GM19324 (cell line): ENCODE measurements at regions not wholly inside any gene's neighbourhood (a gene's known extent, or its start where the extent isn't known, plus 50 kb on each side); places are given as distances from the start of the nearest gene placed in this dataset.
"Not testable (repeated sequence)": the region's sequence is repeated elsewhere in the genome, so short reads cannot be mapped to it uniquely, and the experiment has no call there.

Source experiments
- ATAC-seq: cut with Tn5 transposase; IDR thresholded peaks from one replicate; pipeline ENCODE4 v1.9.1; 2021; ENCODE audit warnings: mild to moderate bottlenecking, moderate library complexity; ENCODE audit not compliant: unreplicated experiment, low FRiP score

DNA sequence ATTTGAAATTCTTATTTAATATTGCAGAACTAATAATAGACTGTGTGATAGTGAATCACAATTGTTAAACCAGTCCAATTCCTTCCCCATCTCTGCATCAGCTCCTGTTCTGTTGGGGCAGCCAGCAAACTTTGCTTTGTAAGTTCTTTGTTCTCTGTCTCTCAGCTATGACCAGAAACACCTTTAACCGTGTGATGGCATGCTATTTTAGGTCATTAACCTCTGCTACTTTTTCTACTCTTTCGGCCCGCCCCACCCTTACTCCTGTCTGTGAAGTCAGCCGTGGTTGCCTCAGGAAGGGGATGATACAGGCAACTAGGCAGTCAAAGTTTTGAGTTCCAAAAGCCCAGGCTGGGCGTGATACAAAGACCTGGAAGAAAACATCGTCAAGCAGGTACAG lies 51.3 kb upstream of the EGFL6 start:
- ATAC-seq = no peak

DNA sequence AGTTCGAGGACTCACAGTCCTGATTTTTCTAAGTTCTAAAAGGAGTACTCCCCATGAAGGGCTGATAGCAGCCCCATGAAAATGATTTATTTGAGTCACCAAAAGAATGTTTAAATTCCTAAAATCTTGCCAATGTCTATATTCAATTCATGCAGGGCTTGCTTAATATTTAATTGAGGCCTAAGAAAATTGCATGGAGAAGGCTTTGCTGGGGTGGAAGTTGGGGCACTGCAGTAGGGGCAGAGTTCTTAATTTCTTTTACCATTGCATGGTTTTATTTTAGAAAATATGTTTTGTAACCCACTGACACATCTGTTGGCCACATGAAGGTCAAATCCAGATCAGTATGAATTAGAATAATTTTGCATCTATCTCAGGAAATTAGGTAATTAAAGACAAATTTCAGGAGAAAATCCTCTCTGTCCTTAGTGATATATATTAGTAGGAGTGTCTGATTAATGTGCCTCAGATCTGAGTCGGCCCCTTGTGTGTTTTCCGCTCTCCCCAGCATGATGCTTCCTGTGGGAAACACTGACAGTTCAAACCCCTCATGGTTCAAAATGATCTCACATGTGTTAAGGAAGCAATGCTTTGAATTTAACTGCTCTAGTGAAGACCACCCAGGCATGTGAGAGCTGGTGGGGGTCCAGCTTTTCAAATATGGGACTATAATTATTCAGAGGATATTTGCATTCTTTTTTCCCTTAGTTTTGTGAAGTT lies 54.0 kb upstream of the EGFL6 start:
- ATAC-seq = no peak

DNA sequence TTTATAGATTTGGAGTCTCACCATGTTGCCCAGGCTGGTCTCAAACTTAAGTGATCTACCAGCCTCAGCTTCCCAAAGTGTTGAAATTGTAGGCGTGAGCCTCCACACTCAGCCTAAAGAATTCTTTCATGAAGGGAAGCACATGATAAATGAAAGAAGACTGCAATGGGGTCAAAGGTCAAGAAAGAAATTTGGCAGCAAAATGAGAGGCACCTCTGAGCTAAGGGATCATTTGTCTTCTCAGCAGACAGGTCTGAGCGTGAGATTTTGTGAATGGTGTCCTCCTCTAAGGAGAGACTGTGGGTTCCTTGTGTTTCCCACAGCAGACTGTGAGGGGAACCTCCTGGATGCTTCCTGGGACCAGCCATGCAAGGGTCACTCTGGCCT lies 57.5 kb upstream of the EGFL6 start:
- no peak for ATAC-seq

DNA sequence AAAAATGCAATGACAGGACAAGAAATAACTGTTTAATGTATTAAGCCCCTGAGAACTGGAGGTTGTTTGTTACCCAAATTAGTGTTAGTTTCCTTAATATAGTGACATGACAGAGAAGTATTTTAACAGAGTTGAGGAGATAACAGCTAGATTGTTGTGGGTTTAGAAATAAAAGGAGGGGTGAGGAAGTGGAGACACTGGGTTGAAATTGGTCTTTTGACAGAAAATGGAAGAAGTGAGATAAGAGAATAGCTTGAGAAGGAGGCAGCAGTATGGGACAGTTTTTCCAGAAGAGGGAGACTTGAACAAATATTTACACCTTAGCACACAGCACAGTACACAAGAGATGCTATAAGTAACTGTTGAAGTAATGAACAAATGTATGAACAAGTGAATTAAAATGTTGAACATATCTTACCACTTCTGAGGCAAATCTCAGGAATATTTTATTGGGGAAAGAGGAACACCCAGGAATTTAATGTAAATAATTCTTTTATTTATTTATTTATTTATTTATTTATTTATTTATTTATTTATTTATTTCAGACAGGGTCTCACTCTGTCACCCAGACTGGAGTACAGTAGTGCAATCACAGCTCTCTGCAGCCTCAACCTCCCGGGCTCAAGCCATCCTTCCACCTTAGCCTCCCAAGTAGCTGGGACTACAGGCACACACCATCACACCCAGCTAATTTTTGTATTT lies 58.0 kb upstream of the EGFL6 start:
- ATAC-seq = no peak

DNA sequence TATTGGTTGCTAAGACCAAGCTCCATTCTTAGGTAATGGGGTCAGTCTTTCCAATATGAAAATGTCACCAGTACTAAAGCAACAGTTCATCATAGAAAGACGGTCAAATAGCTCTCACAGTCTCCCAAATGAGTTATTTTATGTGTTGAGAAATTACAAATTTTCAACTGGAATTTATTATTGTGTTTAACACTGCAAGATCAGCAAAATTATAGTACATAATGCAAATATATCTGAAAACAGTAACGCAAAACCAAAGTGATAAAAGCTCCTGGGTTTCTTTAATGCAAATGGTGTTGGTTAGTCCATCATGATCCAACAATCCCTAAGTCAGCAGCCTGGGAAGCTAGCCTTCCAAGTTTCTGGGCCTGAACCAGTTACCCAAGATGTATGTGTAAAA lies 61.5 kb upstream of the EGFL6 start:
- ATAC-seq = no peak

DNA sequence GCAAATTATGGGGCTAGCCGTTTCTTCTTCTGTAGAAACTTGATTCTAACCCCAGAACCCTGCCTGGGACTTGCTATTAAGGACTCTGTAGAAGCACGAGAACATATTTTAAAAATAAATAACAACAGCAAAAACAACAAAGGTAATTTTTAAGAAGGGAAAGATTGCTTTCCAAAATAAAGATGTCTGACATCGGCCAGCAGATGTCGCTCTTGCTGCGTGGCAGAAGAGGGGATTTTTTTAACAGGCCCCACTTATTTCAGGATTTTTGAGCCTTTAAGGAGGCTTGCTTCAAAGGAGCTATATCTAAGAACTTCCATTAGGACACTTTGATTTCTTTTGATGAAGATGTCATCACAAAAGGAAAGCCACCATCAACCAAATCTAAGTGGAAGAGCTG lies 62.8 kb upstream of the EGFL6 start:
- no peak for ATAC-seq

DNA sequence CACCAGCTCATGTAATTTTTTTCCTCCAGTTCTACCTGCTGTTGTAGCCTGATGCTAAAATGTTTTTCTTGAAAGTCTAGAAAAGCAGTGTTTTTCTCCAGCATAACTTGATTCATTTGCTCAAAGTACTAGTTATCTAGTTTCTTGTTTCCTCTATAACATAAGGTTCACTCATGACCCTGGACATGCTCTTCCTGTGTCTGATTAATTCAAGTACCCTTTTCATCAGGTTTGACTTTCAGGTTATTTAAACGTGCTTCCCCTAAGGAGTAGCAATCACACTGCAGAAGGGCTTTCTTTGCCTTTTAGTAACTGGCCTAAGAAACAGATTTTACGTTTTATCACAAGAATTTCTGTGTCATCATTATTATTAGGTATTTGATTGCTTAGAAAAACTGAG lies 66.8 kb upstream of the EGFL6 start:
- ATAC-seq = no peak

DNA sequence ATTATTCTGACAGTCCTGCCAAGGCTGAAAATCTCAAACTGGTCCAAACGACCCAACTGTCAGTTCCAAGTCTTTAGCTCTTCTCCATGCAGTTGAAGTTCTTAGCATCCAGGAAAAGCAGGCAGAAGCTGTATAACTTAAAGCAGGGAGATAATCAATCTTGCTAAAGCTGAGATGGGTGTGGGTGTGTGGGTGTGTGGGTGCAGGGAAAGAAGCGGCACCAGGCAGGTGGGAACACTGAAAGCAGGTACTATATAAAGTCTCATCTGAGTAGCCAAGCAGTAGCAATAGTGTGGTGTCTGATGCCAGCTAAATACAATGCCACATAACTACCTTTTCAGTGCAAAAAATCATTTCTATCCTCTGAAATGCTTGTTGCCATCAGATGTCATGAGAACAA lies 69.7 kb upstream of the EGFL6 start:
- ATAC-seq = no peak

DNA sequence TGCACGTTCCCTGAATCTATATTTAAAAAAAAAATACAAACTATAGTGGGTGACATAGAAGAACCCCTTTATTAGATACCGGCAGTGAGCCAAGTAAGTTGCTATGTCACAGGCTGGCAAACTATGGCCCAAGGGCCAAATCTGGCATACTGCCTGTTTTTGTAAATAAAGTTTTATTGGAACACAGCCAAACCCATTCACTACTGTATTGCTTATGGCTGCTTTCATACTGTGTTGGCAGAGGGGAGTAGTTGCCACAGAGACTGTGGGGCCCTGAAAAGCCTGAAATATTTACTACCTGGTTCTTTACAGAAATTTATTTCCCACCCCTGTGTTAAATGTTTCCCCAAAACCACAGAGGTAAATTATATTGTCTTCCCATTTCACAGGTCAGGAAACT lies 71.2 kb upstream of the EGFL6 start:
- ATAC-seq = no peak

DNA sequence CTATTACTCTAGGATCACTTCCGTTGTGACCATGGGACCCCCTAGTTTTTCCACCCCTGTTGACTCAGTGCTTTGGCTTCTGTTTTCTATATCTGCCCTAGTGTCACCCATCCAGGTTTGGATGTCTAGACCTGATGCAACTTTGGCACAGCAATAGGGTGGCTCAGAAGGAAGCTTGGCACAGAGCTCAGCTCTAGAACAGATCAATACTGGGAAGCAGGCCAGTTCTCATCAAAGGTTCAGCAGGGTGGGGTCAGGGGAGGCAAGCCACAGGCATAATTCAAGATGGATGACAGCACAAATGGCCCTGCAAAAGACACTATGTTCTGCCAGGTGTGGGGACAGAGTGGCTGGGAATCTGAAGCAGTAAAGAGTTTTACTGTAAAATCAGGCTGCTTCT lies 74.2 kb upstream of the EGFL6 start:
- no peak for ATAC-seq

DNA sequence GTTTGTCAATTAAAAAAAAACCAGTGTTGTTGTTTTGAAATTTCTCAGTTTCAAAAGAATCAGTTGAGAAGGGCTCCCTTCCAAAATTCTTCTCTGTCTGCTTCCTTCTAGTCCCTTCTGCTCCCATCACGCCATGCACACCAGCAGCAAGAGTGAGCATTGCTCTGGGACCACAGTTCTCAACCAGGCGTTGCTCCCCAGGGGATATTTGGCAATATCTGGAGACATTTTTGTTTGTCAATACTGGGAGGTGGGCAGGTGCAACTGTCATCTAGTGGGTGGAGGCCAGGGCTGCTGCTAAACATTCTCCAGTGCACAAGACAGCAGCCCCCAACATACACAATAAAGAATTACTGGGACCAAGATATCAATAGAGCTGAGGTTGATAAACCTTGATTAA lies 74.8 kb upstream of the EGFL6 start:
- ATAC-seq = no peak

DNA sequence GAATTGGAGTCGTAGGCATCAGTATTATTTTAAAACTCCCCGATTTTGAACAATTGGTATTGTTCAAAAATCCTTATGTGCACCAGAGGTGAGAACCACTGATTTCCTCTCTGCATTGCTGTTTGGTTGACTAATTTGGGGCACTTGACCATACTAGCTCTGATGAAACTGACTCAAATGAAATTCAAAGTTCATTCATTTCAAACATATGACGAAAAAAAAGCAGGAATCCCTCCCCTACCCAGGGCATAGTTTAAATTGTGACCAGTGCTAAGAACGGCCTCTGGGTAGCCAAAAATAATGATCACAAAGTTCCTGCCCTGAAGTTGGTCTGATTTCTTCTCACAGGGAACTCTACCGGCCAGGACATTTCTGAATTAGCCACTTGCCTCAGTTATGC lies 75.7 kb upstream of the EGFL6 start:
- ATAC-seq = no peak

DNA sequence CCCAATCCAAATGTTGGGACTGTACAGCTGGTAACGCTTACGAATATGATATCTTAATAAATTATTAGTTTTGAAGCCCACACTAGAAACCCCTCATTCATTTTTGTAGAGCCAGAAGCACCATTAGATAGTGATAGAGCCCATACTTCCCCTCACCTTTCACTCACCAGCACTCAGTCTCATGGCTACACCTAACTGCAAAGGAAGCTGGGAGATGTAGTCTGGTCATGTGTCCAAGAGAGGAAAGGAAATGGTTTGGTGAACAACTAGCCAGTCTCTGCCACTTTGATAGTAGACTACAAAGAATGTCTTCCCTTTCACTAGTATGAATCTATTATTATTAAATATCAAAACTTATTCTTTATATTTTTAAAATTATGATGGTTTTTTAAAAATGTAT lies 77.1 kb upstream of the EGFL6 start:
- no peak for ATAC-seq

DNA sequence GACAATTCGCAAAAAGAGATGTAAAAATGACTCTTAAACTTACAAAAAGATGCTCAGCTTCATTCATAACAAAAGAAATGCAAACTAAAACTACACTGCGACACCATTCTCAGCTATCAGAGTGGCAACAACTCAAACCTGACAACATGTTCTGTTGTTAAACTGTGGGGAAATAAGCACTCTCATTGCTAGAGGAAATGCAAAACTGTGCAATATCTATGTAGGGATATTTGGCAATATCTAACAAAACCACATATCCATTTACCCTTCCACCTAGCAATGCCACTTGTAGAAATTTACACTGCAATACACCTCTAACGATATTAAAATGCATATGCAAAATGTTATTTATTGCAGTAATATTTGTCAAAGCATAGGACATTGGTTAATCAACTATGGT lies 78.3 kb upstream of the EGFL6 start:
- no peak for ATAC-seq

DNA sequence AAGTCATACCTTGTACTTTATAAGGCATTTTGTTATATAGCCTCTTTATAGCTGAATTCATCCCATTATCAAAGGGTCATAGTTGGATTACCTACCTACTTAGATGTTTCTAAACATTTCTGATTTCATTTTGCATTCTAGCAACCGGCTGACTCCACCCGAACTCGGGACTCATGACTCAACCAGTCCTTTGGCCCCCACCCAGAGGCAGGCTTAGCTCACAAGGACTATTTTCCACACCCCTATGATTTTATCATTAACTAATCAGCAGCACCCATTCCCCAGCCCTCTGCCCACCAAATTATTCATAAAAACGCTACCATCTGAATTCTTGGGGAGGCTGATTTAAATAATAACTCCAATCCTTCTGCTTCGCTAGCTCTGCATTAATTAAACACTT lies 79.9 kb upstream of the EGFL6 start:
- no peak for ATAC-seq

DNA sequence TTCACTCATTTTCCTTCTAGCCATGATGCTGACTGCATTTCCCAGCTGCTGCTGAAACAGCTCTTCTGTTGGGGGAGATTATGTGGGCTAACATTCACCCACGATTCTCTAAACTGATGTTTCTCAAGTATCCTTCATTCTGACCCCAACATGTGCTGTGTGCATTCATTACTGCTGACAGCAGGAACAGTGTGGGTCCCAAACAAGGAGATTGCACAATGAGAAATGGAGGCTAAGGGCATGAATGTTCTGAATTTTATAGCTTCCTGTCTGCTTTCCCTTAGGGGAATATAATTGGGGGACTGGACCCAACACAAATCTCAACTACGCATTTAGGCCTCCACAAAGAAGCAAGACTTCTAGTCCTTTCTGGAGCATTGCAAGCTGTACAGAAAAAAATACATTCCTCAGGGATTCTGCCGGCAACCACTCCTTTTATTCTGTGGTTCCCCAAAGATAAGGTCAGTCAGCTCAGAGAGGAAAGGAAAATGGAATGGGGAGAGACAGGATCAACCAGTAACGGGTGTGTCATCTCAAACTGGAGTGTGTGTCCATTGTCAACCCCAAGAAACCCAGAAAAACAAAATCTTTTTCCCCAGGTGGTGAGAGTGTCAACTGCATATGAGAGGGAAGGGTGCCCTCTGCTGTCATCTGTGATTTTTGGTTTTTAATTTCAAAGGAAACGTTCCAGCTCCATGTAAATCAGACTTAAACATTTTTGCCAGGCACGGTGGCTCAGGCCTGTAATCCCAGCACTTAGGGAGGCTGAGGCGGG lies 81.5 kb upstream of the EGFL6 start:
- ATAC-seq = no peak

DNA sequence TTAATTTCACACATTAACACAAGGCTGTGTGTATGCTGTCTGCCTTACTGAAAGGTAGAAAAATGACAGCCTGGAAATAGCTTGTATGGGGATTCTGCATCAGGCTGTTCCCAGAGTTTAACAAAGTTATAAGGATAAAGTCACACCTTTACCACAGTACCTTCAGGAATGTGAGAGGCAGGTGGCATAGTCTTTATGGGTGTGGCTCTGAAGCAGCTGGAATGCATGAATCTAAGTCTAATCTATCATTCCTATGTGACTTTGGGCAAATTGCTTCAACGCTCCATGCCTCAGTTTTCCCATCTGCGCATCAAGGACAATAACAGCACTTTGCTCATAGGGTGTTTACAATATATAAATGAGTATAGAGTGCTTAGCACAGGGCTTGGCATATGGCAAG lies 84.2 kb upstream of the EGFL6 start:
- ATAC-seq = no peak

DNA sequence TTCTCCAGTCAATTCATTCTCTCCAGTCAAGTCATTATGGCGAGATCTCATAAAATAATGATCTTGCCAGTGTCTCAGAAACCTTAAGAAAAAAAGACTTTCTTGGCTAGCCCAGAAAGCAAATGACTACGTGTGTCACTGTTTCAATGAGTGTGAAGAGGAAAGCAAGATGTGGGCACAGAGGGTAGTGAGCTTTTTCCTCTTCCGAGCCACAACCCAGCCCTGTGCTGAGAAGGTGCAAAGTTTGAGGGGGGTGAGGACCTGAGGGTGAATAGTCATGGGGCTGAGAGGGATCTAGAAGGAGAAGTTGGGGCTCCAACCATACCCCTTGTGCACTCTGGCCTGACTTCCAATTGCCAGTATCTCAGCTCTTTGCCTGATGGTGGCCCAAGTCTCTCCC lies 85.6 kb upstream of the EGFL6 start:
- ATAC-seq = no peak

DNA sequence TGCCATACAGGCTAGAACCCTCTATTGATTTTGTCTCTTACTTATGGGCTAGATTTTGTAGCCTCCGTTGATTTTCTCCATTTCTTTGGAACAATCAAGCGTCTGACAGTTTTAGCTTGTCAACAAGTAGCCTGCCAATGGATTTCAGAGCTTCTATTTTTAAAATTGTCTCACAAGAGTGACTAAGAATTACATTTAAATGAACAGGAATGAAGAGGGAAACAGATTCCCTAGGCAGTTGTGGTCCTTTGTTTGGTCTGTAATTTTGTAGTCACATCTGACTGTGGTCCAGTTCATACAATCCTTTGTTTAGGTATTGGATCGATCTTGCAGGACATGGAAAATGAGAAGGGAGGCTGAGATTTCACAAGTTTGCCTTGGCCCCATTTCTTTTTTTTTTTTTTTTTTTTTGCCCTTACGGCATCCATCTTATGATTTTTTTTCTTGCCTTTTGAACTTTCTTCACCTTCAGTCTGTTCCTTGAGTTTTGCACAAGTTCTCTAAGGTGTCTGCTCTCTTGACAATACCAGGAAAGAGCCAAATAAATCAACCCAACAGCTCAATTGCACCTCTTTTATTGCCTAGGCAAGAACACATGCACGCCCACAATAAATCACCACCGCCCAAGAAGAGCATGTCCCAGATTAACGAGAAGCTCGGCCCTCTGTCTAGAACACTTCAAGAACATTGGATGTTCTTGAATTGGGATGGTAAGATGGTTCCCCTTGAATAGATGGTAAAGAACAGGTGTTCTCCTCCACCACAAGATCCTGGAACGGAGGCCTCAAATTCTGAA lies 86.5 kb upstream of the EGFL6 start:
- ATAC-seq = no peak

DNA sequence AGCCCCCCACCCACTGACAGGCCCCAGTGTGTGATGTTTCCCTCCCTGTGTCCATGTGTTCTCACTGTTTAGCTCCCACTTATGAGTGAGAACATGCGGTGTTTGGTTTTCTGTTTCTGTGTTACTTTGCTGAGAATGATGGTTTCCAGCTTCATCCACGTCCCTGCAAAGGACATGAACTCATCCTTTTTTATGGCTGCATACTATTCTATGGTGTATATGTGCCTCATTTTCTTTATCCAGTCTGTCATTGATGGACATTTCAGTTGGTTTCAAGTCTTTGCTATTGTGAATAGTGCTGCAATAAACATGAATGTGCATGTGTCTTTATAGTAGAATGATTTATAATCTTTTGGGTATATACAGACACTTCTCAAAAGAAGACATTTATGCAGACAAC lies 88.6 kb upstream of the EGFL6 start:
- not testable (repeated sequence) for ATAC-seq

DNA sequence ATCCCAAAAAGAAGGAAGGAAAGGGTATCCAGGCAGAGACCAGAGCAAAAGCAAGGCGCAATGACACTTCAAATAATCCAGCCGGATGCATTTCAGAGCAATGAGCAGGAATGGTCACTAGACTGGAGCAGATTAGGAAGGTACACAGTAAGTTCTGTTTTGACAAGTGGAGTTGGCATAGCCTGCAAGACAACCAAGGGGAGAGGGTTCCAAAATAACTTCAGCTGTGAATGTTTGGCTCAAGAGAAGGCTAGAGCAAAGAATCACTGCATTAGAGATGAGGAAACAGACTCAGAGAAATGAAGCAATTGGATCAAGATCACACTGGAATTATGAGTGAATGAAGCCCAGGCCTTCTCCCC lies 90.0 kb upstream of the EGFL6 start:
- no peak for ATAC-seq
